ENCODE measurements at regions not wholly inside any gene's neighbourhood (a gene's known extent, or its start where the extent isn't known, plus 50 kb on each side); places are given as distances from the start of the nearest gene placed in this dataset.

DNA sequence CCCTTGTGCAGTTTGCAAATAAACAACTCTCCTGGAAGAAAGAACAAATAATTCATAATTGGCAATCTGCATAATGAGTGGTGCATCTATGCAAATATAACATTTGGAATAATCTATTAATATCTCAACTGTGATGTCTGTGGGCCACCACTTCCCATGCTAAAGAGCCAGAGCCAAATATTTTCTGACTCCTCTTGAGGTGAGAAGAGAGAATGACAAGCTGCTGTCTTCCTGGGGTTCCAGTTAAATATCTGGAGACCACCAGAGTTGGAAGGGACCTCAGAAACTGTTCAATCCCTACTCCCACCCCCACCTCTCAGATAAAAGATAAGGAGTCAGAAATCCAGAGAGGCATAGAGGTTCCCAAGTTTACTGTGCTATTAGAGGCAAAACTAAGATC lies 241.0 kb upstream of the SLC14A2 start:
- TF ChIP-seq, protein P1, sequence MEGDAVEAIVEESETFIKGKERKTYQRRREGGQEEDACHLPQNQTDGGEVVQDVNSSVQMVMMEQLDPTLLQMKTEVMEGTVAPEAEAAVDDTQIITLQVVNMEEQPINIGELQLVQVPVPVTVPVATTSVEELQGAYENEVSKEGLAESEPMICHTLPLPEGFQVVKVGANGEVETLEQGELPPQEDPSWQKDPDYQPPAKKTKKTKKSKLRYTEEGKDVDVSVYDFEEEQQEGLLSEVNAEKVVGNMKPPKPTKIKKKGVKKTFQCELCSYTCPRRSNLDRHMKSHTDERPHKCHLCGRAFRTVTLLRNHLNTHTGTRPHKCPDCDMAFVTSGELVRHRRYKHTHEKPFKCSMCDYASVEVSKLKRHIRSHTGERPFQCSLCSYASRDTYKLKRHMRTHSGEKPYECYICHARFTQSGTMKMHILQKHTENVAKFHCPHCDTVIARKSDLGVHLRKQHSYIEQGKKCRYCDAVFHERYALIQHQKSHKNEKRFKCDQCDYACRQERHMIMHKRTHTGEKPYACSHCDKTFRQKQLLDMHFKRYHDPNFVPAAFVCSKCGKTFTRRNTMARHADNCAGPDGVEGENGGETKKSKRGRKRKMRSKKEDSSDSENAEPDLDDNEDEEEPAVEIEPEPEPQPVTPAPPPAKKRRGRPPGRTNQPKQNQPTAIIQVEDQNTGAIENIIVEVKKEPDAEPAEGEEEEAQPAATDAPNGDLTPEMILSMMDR (IDR thresholded peaks at IDR 0.05), result no peak
- TF ChIP-seq POLR2A (IDR thresholded peaks at IDR 0.05; ENCODE audit: low read depth), result no peak
- no peak for TF ChIP-seq POLR2AphosphoS5 (IDR thresholded peaks at IDR 0.05)
- TF ChIP-seq EP300 (IDR thresholded peaks at IDR 0.05), result no peak
